ENCODE measurements at regions not wholly inside any gene's neighbourhood (a gene's known extent, or its start where the extent isn't known, plus 50 kb on each side); places are given as distances from the start of the nearest gene placed in this dataset.

DNA sequence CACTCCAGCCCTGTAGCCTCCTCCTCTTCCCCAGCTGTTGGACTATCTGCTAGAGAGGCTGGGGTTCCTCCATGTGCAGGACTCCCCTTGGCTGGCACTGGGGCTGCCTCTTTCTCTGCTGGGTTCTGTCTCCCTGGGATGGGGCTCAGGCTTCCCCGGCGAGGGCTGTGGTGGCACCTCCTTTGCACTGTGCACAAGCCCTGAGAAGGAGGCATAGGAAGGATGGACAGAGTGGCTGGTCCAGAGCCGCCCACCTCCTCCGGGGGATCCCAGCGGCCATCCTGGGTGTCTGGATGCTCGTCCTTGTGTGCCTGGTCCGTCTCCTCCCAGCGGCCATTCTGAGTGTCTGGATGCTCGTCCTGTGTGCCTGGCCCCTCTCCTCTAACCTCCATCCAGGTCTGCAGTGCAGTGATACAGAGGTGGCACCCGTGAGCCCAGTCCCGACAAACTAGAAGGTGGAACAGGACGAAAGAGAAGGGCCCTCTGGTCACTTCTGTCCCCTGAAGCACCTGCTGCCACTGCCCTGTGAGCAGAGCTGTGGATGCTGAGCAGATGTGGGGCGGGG, 633.7 kb downstream of the BRD1 start:
- H3K9me3 ChIP-seq (ENCODE audit: control insufficient read depth, insufficient read depth, low read length): peaks cover 74% of the 10 kb centered on the region
- H2AK9ac ChIP-seq (replicated peaks; ENCODE audit: low read depth, low read length, poor library complexity): no peak overlapping the region
- H3K4me1 ChIP-seq (ENCODE audit: control insufficient read depth, insufficient read depth, low read length): no peaks in the 10 kb centered on the region
- ATAC-seq (ENCODE audit: low read depth) (no peak), DNase-seq (no peak)
- no peak overlapping the region for H3K27ac ChIP-seq (ENCODE audit: insufficient read depth, low read length)
- H3K18ac ChIP-seq (ENCODE audit: low read depth, low read length): no peak overlapping the region
- intact Hi-C loops (cut with micrococcal nuclease): no loop called here
- H4K8ac ChIP-seq (ENCODE audit: low read depth in 2 of 2, low read length in 2 of 2): no peak overlapping the region
- no peak overlapping the region for H3K9ac ChIP-seq (ENCODE audit: low read depth, low read length)
- no peaks in the 10 kb centered on the region for H3K36me3 ChIP-seq (ENCODE audit: control insufficient read depth, insufficient read depth, low read length)
- H2AFZ ChIP-seq (replicated peaks; ENCODE audit: low read length, poor library complexity): no peak overlapping the region
- no peak overlapping the region for H2BK5ac ChIP-seq (ENCODE audit: low read depth, low read length, poor library complexity, severe bottlenecking)
- no CpG with 5 or more reads among the region's 13 CpGs for WGBS, 2 experiments (ENCODE audit: extremely low coverage in 2 of 2, insufficient read length in 1 of 2)
- H3K56ac ChIP-seq (ENCODE audit: extremely low read depth, insufficient read depth, low read length): no peak overlapping the region
- H3K23ac ChIP-seq (ENCODE audit: low read depth, low read length): no peak overlapping the region
- H2BK120ac ChIP-seq (ENCODE audit: low read depth, low read length): no peak overlapping the region
- in situ Hi-C loops (cut with MboI; ENCODE audit: low sequenced_read_pairs): no loop called here
- no peaks in the 10 kb centered on the region for H3K79me1 ChIP-seq (ENCODE audit: low read depth in 1 of 2, low read length in 2 of 2)
- ChIA-PET POLR2A (ENCODE audit: unreplicated experiment) (no interaction called here), CTCF (no interaction called here)
- no peak overlapping the region for H4K5ac ChIP-seq (ENCODE audit: low read depth, low read length)
- H2BK20ac ChIP-seq (ENCODE audit: low read depth, low read length): no peak overlapping the region
- H3K9me1 ChIP-seq (ENCODE audit: insufficient read depth, low read length): no peaks in the 10 kb centered on the region
- no peaks in the 10 kb centered on the region for H3K27me3 ChIP-seq (ENCODE audit: control insufficient read depth, insufficient read depth, low read length)
- H3K4me3 ChIP-seq (ENCODE audit: insufficient read depth, low read depth, low read length): no peak overlapping the region
- H4K91ac ChIP-seq (ENCODE audit: insufficient read depth, low read depth, low read length): no peak overlapping the region
- H4K20me1 ChIP-seq (ENCODE audit: insufficient read depth, low read length): no peaks in the 10 kb centered on the region
- TF ChIP-seq CHD1 (IDR thresholded peaks at IDR 0.05; ENCODE audit: low read depth, low read length) (no peak), MAFK (IDR thresholded peaks at IDR 0.05; ENCODE audit: low read depth, low read length) (no peak), POLR2A (IDR thresholded peaks at IDR 0.05; ENCODE audit: low read depth, low read length) (no peak), NFE2L2 (IDR thresholded peaks at IDR 0.05; ENCODE audit: low read depth, low read length) (no peak)
- TF ChIP-seq, protein P1, sequence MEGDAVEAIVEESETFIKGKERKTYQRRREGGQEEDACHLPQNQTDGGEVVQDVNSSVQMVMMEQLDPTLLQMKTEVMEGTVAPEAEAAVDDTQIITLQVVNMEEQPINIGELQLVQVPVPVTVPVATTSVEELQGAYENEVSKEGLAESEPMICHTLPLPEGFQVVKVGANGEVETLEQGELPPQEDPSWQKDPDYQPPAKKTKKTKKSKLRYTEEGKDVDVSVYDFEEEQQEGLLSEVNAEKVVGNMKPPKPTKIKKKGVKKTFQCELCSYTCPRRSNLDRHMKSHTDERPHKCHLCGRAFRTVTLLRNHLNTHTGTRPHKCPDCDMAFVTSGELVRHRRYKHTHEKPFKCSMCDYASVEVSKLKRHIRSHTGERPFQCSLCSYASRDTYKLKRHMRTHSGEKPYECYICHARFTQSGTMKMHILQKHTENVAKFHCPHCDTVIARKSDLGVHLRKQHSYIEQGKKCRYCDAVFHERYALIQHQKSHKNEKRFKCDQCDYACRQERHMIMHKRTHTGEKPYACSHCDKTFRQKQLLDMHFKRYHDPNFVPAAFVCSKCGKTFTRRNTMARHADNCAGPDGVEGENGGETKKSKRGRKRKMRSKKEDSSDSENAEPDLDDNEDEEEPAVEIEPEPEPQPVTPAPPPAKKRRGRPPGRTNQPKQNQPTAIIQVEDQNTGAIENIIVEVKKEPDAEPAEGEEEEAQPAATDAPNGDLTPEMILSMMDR (conservative IDR thresholded peaks at IDR 0.05; ENCODE audit: low read depth, low read length): no peak
- no peak overlapping the region for H3K14ac ChIP-seq (replicated peaks; ENCODE audit: low read depth, low read length)
- dilution Hi-C loops (cut with HindIII; ENCODE audit: low sequenced_read_pairs, unreplicated experiment): no loop called here
- no peak overlapping the region for H2BK15ac ChIP-seq (ENCODE audit: low read depth, low read length)
- BruUV-seq (replicated peaks): no TSS peak
- no peak overlapping the region for H3K4me2 ChIP-seq (ENCODE audit: low read depth, low read length)
- no peak overlapping the region for H3K4ac ChIP-seq (ENCODE audit: low read depth, low read length)
- no peak overlapping the region for H2AK5ac ChIP-seq (ENCODE audit: low read depth, low read length)

Measured in IMR-90 (cell line).